Fibroblast of lung (primary cell): ENCODE measurements at regions not wholly inside any gene's neighbourhood (a gene's known extent, or its start where the extent isn't known, plus 50 kb on each side); places are given as distances from the start of the nearest gene placed in this dataset.

Experiments used
- CTCF ChIP-seq, 2 donors: IDR thresholded peaks in 1 of 2; conservative IDR thresholded peaks in 1 of 2; 1 replicate in 1 of 2; 2 replicates in 1 of 2; pipeline ENCODE4 v1.5.1; 2011 to 2012; ENCODE audit warnings: low read length in 2 of 2, control low read depth in 1 of 2, inconsistent platforms in 1 of 2, low read depth in 1 of 2, mild to moderate bottlenecking in 1 of 2
- EZH2 ChIP-seq: IDR thresholded peaks from 2 replicates; pipeline ENCODE4 v1.5.1; 2012; ENCODE audit warnings: low read length, control low read depth, mild to moderate bottlenecking; ENCODE audit errors: missing control alignments

DNA sequence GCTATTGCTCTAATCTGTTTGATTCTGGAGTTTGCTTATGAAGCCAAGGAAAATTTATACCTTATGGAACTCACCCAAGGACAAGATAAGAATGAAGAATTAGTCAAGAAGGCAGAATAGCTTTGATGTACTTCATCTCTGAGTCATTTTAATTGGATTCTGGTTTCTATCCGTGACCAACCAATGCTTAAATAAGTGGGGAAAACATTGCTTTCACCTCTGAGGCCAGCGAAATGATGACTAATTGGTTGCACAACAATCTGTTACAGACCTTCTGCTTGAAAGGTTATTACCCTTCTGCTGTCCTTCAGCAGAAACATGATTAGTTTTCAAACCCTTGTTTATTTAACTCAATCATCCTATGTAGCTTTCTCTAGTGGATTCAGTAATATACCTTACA, 812.7 kb downstream of the CDY2B start:
- TF ChIP-seq EZH2 (no peak), CTCF (conservative IDR thresholded peaks at IDR 0.05 in 1 of 2, IDR thresholded peaks at IDR 0.05 in 1 of 2; ENCODE audit: low read depth in 1 of 2, low read length in 2 of 2) (no peak)
